ENCODE measurements at regions not wholly inside any gene's neighbourhood (a gene's known extent, or its start where the extent isn't known, plus 50 kb on each side); places are given as distances from the start of the nearest gene placed in this dataset.

- no peak for DNase-seq
Measured at GRCh38 chr11:70751142-70751734, 352.9 kb downstream of the CTTN start.

- DNase-seq = peak; percentile 45
Measured at GRCh38 chr11:70755410-70756158, 357.3 kb downstream of the CTTN start.

- no peak for DNase-seq
Measured at GRCh38 chr11:70756341-70756740, 358.0 kb downstream of the CTTN start.

GRCh38 chr11:70756756-70757155 lies 358.4 kb downstream of the CTTN start:
- DNase-seq = no peak

GRCh38 chr11:70757241-70757640 lies 358.9 kb downstream of the CTTN start:
- DNase-seq = no peak

GRCh38 chr11:70758206-70758605 lies 359.9 kb downstream of the CTTN start:
- DNase-seq = no peak

- no peak for DNase-seq
Measured at GRCh38 chr11:70759846-70760245, 361.5 kb downstream of the CTTN start.

GRCh38 chr11:70760416-70761020 lies 362.2 kb downstream of the CTTN start:
- DNase-seq = no peak

- no peak for DNase-seq
Measured at GRCh38 chr11:70761094-70761907, 363.0 kb downstream of the CTTN start.

GRCh38 chr11:70761908-70762337 lies 363.6 kb downstream of the CTTN start:
- no peak for DNase-seq

- no peak for DNase-seq
Measured at GRCh38 chr11:70762810-70763209, 364.5 kb downstream of the CTTN start.

- no peak for DNase-seq
Measured at GRCh38 chr11:70763606-70764005, 365.3 kb downstream of the CTTN start.

- DNase-seq = no peak
Measured at GRCh38 chr11:70764356-70764905, 366.1 kb downstream of the CTTN start.

- DNase-seq = no peak
Measured at GRCh38 chr11:70766901-70767300, 368.6 kb downstream of the CTTN start.

- no peak for DNase-seq
Measured at GRCh38 chr11:70768346-70769095, 370.2 kb downstream of the CTTN start.

GRCh38 chr11:70769106-70769505 lies 370.8 kb downstream of the CTTN start:
- DNase-seq = no peak

- DNase-seq = no peak
Measured at GRCh38 chr11:70769521-70769920, 371.2 kb downstream of the CTTN start.

- DNase-seq = no peak
Measured at GRCh38 chr11:70771099-70771885, 373.0 kb downstream of the CTTN start.

- no peak for DNase-seq
Measured at GRCh38 chr11:70772950-70773349, 374.6 kb downstream of the CTTN start.

- DNase-seq = no peak
Measured at GRCh38 chr11:70775386-70776075, 377.2 kb downstream of the CTTN start.
